Ishikawa (cell line): ENCODE measurements at regions not wholly inside any gene's neighbourhood (a gene's known extent, or its start where the extent isn't known, plus 50 kb on each side); places are given as distances from the start of the nearest gene placed in this dataset.

Experiments
- CREB1 ChIP-seq: IDR thresholded peaks from 2 replicates; pipeline ENCODE4 v1.6.1; 2012; ENCODE audit warnings: low read depth
- EP300 ChIP-seq: IDR thresholded peaks from 2 replicates; pipeline ENCODE4 v1.6.1; 2012; ENCODE audit warnings: borderline replicate concordance
- TAF1 ChIP-seq: IDR thresholded peaks from 2 replicates; pipeline ENCODE4 v1.6.1; 2012; ENCODE audit warnings: low read depth, mild to moderate bottlenecking
- TCF12 ChIP-seq: IDR thresholded peaks from 2 replicates; pipeline ENCODE4 v1.6.1; 2012; ENCODE audit warnings: low read depth
- YY1 ChIP-seq: IDR thresholded peaks from 2 replicates; pipeline ENCODE4 v1.6.1; 2012; ENCODE audit warnings: low read depth
- TF ChIP-seq, protein P1 (sequence below): IDR thresholded peaks from 2 replicates; pipeline ENCODE4 v1.6.1; 2012
- TF ChIP-seq, protein P2 (sequence below): IDR thresholded peaks from 2 replicates; pipeline ENCODE4 v1.6.1; 2012

DNA sequence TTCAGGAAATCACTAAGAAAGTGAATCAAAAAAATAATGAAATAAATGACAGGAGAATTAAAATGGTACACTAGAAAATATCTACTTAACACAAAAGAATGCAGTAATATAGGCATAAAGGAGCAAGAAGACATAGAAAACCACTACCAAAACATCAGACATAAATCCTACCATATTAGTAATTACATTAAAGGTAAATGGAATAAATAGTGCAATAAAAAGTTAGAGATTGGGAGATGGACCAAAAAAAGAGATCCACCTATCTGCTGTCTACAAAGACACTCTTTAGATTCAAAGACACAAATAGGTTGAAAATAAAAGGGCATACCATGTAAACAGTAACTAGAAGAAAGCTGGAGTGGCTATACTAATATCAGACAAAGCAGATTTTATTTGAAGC, 167.0 kb upstream of the SAMSN1 start:
- TF ChIP-seq TAF1, result no peak
- no peak for TF ChIP-seq TCF12
- no peak for TF ChIP-seq YY1
- TF ChIP-seq EP300, result no peak
- TF ChIP-seq, protein P1, sequence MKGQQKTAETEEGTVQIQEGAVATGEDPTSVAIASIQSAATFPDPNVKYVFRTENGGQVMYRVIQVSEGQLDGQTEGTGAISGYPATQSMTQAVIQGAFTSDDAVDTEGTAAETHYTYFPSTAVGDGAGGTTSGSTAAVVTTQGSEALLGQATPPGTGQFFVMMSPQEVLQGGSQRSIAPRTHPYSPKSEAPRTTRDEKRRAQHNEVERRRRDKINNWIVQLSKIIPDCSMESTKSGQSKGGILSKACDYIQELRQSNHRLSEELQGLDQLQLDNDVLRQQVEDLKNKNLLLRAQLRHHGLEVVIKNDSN, result no peak
- TF ChIP-seq, protein P2, sequence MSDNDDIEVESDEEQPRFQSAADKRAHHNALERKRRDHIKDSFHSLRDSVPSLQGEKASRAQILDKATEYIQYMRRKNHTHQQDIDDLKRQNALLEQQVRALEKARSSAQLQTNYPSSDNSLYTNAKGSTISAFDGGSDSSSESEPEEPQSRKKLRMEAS, result no peak
- TF ChIP-seq CREB1, result no peak
